Germinal center (tissue), 1 donor: ENCODE measurements at regions not wholly inside any gene's neighbourhood (a gene's known extent, or its start where the extent isn't known, plus 50 kb on each side); places are given as distances from the start of the nearest gene placed in this dataset.

Source experiments
- DNase-seq: peaks from one replicate; pipeline ENCODE4 v3.0.0; 2012; ENCODE audit warnings: mixed read lengths, low spot score

DNA sequence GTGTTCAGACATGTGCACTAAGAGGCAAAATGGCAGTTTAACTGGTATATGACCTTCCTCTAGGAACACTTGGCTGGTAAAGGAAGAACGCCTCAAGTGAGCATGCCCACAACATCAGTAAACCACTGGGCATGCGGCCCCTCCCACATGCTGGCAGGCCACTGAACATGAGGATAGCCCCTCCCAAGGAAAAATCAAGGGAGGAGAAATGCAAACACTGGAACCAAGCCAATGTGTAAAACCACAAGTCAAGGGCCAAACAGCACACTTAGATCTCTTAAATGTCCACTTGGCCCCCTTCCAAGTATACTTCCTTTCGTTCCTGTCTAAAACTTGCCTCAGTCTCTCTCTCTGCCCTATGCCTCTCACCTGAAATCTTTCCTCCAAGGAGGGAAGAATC lies 980.8 kb downstream of the TSN start:
- no peak for DNase-seq

DNA sequence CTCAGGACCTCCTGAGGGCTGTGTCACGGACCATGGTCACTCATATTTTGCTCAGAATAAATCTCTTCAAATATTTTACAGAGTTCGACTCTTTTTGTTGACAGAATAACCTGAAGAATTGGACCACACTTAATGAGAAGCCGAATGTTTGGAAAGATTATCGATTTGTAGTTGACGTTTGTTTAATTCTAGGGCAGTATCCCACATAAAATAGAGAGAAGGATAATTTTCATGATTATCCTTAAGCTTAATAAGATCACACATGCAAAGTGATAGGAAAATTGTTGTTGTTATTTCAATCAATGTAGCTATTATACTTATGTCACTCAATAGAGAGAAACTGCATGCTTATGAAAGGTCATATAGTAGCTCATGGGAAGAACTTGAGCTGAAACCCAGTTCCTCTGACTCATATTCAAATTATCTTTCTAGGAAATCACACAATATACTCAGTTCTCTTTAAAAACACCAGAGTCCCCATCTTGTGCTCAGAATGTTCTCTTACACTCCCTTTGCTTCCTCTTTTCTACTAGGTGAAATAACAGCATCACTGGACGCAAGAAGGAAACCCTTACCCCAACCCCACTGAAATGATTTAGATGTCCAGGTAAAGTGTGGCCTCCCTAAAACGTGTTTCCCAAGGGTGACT lies 982.1 kb downstream of the TSN start:
- no peak for DNase-seq

DNA sequence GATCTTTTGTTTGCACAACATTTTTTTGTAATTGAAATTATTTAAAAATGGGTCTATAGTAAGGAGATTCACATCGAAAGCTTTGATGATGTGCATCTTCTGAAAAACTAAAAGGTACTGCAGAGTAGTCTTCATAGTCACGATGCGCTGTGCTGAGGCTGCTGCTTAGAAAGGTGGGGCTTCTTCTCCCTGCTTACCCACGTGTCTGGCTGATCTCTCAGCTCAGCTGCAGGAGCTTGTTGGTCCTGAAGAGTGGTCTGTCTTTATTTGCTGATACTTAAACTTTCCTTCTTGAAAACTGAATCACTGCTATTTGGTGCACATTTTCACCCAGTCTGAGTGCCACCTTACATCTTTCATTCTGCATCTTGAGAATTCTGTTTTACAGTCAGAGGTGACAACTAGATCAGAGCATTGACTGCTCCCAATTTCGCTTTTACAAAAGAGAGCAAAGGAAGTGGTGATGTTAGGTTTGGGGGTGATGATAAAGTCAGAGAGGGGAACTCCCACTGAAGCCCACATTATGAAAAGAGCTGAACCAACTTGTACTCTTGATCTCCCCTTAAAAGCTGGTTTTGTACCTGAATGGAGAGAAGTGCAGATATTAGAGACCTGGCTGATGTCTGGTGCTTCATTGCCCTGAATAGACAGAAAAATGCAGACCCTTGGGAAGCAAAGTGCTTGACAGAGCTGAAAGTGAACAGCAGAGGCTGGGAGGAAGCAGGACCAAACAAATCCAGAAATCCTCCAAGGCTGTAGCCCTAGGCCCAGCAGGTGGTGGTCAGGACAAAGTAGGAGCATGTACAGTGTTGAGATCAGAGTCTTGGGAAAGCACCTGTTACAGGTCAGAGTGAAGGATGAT lies 984.5 kb downstream of the TSN start:
- DNase-seq, result no peak

GRCh38 chr2:122740594-122740948 lies 985.1 kb downstream of the TSN start:
- no peak for DNase-seq

- DNase-seq, result no peak
Measured at GRCh38 chr2:122741403-122741802, 986.0 kb downstream of the TSN start.

- DNase-seq, result no peak
Measured at GRCh38 chr2:122743021-122743675, 987.7 kb downstream of the TSN start.

GRCh38 chr2:122745603-122746002 lies 990.2 kb downstream of the TSN start:
- no peak for DNase-seq

GRCh38 chr2:122747670-122748069 lies 992.2 kb downstream of the TSN start:
- no peak for DNase-seq

GRCh38 chr2:122748552-122749011 lies 993.1 kb downstream of the TSN start:
- no peak for DNase-seq

DNA sequence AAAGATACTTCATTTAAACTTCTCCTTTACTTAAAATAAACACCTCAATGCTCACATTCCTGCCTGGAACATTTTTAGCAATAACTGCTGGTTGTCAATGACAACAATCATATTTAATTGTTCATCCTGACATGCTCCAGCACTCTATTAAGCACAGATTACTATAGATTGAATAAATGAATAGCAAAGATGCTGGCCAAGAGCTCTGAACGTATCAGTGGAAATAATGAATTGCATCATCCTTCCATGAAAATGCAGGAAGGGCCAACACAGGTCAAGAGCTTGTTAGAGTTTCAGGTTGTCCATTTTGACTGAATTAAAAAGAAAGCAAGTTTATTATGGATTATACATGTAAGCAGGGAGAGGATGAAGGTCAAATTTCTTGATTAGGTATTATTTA lies 994.0 kb downstream of the TSN start:
- no peak for DNase-seq

DNA sequence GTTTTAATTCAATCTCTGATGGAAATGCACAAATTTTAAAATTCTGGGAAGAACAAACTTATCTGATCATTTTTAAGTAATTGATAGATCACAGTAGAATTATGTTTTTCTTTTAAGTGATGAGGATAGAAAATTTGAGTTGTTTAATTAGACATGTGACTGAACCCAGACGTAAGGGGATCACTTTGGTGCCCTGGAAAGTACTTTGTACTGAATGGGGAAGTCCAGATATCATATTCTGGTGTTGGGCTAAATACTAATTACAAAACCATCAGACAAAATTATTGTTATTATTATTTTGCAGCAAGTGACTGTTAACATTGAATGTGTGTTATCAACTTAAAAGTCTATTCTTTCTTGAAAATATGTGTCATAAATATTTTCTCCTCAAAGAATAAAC lies 994.6 kb downstream of the TSN start:
- DNase-seq, result no peak

- DNase-seq, result no peak
Measured at GRCh38 chr2:122750808-122751207, 995.4 kb downstream of the TSN start.

DNA sequence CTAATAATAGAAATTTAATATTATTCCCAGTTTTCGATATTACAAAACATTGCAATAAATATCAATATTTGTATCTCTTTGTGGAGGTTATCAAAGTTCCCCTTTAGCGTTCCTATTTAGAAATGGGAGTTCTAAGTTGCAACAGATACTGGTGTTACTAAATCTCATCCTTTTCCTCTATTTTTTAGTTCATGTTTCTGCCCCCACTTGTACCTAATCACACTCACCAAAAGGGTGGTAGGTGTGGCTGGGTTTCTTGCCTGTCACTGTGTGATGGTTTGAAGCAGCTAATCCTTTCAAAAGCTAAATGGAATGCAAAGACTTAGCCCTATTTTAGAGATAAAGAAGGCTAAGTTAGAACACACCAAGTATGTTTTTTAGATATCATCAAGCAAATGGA lies 997.9 kb downstream of the TSN start:
- DNase-seq, result no peak

DNA sequence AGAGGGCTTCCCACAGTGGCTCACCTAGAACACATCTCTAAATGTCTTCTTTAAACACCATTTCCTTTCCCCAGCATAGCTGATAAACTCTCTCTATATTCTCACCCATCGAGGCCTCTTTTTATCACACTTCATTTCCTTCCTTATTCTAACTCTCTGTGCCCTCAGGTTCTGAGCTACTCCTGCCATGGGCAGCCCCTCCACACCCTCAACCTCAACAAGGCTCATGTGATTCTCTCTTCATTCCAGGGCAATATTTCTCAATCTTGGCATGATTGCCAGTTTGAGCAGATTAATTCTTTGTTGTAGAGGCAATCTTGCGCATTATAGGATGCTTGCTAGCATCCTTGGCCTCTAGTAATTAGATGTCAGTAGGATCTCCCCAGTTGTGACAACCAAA lies 999.1 kb downstream of the TSN start:
- no peak for DNase-seq

DNA sequence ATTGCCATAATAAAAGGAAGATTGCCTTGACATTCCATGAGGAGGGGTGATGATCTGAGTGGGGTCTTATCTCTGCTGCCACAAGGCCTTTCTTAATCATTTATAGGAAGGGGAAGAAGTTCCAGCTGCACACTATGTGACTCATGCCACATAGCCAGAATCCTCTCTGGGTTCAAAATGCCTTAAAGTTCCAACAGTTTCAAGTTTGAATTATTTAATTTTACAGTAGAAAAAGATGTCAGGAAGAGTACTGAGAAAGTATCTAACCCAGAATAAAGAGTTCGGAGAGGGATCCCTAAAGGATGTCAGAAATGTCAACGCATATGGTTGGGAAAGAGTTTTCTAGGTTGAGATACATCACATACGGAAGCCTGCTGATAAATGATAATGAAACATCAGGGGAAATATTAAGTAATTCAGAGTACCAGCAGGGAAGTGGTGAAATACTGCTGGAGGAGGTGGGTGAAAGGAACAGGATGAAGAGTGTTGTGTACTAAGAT lies 999.9 kb downstream of the TSN start:
- no peak for DNase-seq

- no peak for DNase-seq
Measured at GRCh38 chr2:122758967-122759366, 1003.5 kb downstream of the TSN start.

- no peak for DNase-seq
Measured at GRCh38 chr2:122764014-122764413, 1008.6 kb downstream of the TSN start.

- DNase-seq, result no peak
Measured at GRCh38 chr2:122780251-122780650, 1024.8 kb downstream of the TSN start.

DNA sequence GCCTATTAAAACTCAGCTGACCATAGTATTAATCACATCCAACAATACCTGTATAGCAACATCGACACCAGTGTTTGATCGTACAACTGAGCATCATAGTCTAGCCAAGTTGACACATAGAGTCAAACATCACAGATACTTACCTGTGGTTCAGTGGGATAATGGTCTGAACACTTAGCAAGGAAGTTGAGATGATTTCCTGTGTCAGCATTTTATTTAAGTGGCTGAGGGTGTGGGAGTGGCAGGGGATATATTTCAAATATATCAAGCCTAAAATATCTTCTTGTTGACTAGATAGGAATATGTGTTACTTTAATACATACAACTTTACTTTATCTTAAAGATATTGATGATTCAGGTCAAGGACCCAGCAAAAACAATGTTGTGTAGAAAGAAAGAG lies 1038.6 kb downstream of the TSN start:
- DNase-seq, result no peak

DNA sequence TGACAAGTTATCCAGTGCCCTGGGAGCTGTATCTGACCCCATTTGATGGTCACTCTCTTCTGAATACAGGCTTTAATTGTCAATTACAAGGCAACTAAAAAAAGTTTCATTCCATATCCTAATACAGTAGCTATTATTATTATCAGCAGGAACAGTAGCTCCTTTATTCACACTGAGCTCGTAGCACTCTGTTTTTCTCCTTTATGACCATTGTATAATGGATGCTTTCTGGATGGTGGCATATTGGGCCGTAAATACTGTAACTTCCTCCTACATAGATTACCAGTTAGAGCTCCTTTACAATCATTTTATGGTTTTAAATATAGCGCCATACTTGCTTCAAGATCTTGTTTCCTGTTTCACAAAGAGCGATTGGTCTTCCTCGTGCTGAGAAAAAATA lies 1040.3 kb downstream of the TSN start:
- no peak for DNase-seq

GRCh38 chr2:122799391-122799790 lies 1043.9 kb downstream of the TSN start:
- DNase-seq, result no peak

GRCh38 chr2:122800781-122801180 lies 1045.3 kb downstream of the TSN start:
- no peak for DNase-seq

- no peak for DNase-seq
Measured at GRCh38 chr2:122804494-122804893, 1049.0 kb downstream of the TSN start.
